GM21447 (cell line): ENCODE measurements at regions not wholly inside any gene's neighbourhood (a gene's known extent, or its start where the extent isn't known, plus 50 kb on each side); places are given as distances from the start of the nearest gene placed in this dataset.

ENCODE experiments used
- ATAC-seq: cut with Tn5 transposase; IDR thresholded peaks from one replicate; pipeline ENCODE4 v1.9.1; 2021; ENCODE audit not compliant: unreplicated experiment

GRCh38 chr7:7048213-7048612, 134.1 kb upstream of the C1GALT1 start:
- no peak for ATAC-seq

GRCh38 chr7:7051206-7051877, 131.0 kb upstream of the C1GALT1 start:
- ATAC-seq: peak; percentile 60

- no peak for ATAC-seq
These were observed 128.0 kb upstream of the C1GALT1 start for GRCh38 chr7:7054252-7054830.

- no peak for ATAC-seq
These were observed 121.3 kb upstream of the C1GALT1 start for GRCh38 chr7:7060828-7061599.

GRCh38 chr7:7077945-7078344, 104.4 kb upstream of the C1GALT1 start:
- no peak for ATAC-seq

- no peak for ATAC-seq
These were observed 101.5 kb upstream of the C1GALT1 start for GRCh38 chr7:7080802-7081201.

GRCh38 chr7:7090460-7090859, 91.9 kb upstream of the C1GALT1 start:
- no peak for ATAC-seq

GRCh38 chr7:7098280-7098818, 84.0 kb upstream of the C1GALT1 start:
- ATAC-seq: no peak

GRCh38 chr7:7099584-7100014, 82.7 kb upstream of the C1GALT1 start:
- no peak for ATAC-seq

- no peak for ATAC-seq
These were observed 81.9 kb upstream of the C1GALT1 start for GRCh38 chr7:7100432-7100849.

GRCh38 chr7:7102906-7103305, 79.4 kb upstream of the C1GALT1 start:
- ATAC-seq: no peak

- ATAC-seq: no peak
These were observed 78.7 kb upstream of the C1GALT1 start for GRCh38 chr7:7103343-7104313.

GRCh38 chr7:7104314-7104698, 78.0 kb upstream of the C1GALT1 start:
- no peak for ATAC-seq

- no peak for ATAC-seq
These were observed 77.4 kb upstream of the C1GALT1 start for GRCh38 chr7:7104971-7105370.

GRCh38 chr7:7105800-7106582, 76.4 kb upstream of the C1GALT1 start:
- ATAC-seq: no peak

GRCh38 chr7:7108931-7109330, 73.4 kb upstream of the C1GALT1 start:
- ATAC-seq: no peak

GRCh38 chr7:7109934-7110333, 72.4 kb upstream of the C1GALT1 start:
- no peak for ATAC-seq

GRCh38 chr7:7110706-7111105, 71.6 kb upstream of the C1GALT1 start:
- ATAC-seq: no peak

- no peak for ATAC-seq
These were observed 69.5 kb upstream of the C1GALT1 start for GRCh38 chr7:7112868-7113267.
